ENCODE measurements at regions not wholly inside any gene's neighbourhood (a gene's known extent, or its start where the extent isn't known, plus 50 kb on each side); places are given as distances from the start of the nearest gene placed in this dataset.
A peak's percentile ranks its signal among the peaks of the same experiment; 100 is the strongest.
"Not testable (repeated sequence)": the region's sequence is repeated elsewhere in the genome, so short reads cannot be mapped to it uniquely, and the experiment has no call there.

- no peaks in the 10 kb centered on the region for H3K36me3 Mint-ChIP-seq
- peak overlapping the region; percentile 64 for H3K27ac ChIP-seq
- H3K9ac ChIP-seq: no peak overlapping the region
- no peaks in the 10 kb centered on the region for H3K9me3 Mint-ChIP-seq
- no peak overlapping the region for H3K27ac Mint-ChIP-seq
- H3K4me2 ChIP-seq: no peak overlapping the region
- H3K36me3 ChIP-seq: no peaks in the 10 kb centered on the region
- H3K4me3 ChIP-seq: no peak overlapping the region
- no peaks in the 10 kb centered on the region for H3K27me3 ChIP-seq
- H3K9me3 ChIP-seq (ENCODE audit: low read depth): no peaks in the 10 kb centered on the region
- DNase-seq (ENCODE audit: low spot score): no peak
- H4K20me1 ChIP-seq (ENCODE audit: low read depth): no peaks in the 10 kb centered on the region
- no peaks in the 10 kb centered on the region for H3K79me2 ChIP-seq (ENCODE audit: low read depth)
- H3K27me3 Mint-ChIP-seq (ENCODE audit: insufficient read depth, low read depth): peaks cover 3% of the 10 kb centered on the region
- H3K4me1 ChIP-seq: peaks cover 16% of the 10 kb centered on the region
- peaks cover 8% of the 10 kb centered on the region for H3F3A ChIP-seq (ENCODE audit: low read depth)
- no peak for TF ChIP-seq EZH2 (IDR thresholded peaks at IDR 0.05)
- TF ChIP-seq CTCF (IDR thresholded peaks at IDR 0.05): no peak
- TF ChIP-seq EZH2phosphoT487 (IDR thresholded peaks at IDR 0.05): no peak
- H3K4me3 Mint-ChIP-seq: no peak overlapping the region
- peaks cover 20% of the 10 kb centered on the region for H3K4me1 Mint-ChIP-seq
- H2AFZ ChIP-seq (replicated peaks): peak overlapping the region; percentile 32
Measured at GRCh38 chr2:129805899-129806298, 173.6 kb upstream of the RAB6C start.

GRCh38 chr2:129806317-129806716 is 173.1 kb upstream of the RAB6C start:
- H4K20me1 ChIP-seq (ENCODE audit: low read depth): no peaks in the 10 kb centered on the region
- no peak overlapping the region for H3K9ac ChIP-seq
- Mint-ChIP-seq H3K9me3 (no peaks in the 10 kb centered on the region), H3K27me3 (ENCODE audit: insufficient read depth, low read depth) (peaks cover 3% of the 10 kb centered on the region), H3K4me1 (peaks cover 21% of the 10 kb centered on the region), H3K27ac (no peak overlapping the region), H3K4me3 (no peak overlapping the region), H3K36me3 (no peaks in the 10 kb centered on the region)
- no peaks in the 10 kb centered on the region for H3K79me2 ChIP-seq (ENCODE audit: low read depth)
- peaks cover 16% of the 10 kb centered on the region for H3K4me1 ChIP-seq
- H3K4me3 ChIP-seq: no peak overlapping the region
- peak overlapping the region; percentile 3 for H3K4me2 ChIP-seq
- no peaks in the 10 kb centered on the region for H3K27me3 ChIP-seq
- H3K9me3 ChIP-seq (ENCODE audit: low read depth): no peaks in the 10 kb centered on the region
- peaks cover 8% of the 10 kb centered on the region for H3F3A ChIP-seq (ENCODE audit: low read depth)
- peak; percentile 63 for DNase-seq (ENCODE audit: low spot score)
- no peak for TF ChIP-seq EZH2 (IDR thresholded peaks at IDR 0.05)
- TF ChIP-seq EZH2phosphoT487 (IDR thresholded peaks at IDR 0.05): no peak
- no peak for TF ChIP-seq CTCF (IDR thresholded peaks at IDR 0.05)
- no peaks in the 10 kb centered on the region for H3K36me3 ChIP-seq
- peak overlapping the region; percentile 32 for H2AFZ ChIP-seq (replicated peaks)
- peak overlapping the region; percentile 64 for H3K27ac ChIP-seq

- peaks cover 17% of the 10 kb centered on the region for H3K4me1 Mint-ChIP-seq
- Histone ChIP-seq H3K79me2 (ENCODE audit: low read depth) (no peaks in the 10 kb centered on the region), H3K27me3 (no peaks in the 10 kb centered on the region), H2AFZ (replicated peaks) (no peak overlapping the region), H3K9ac (no peak overlapping the region), H4K20me1 (ENCODE audit: low read depth) (no peaks in the 10 kb centered on the region), H3K36me3 (no peaks in the 10 kb centered on the region), H3K4me1 (peaks cover 16% of the 10 kb centered on the region), H3K4me3 (no peak overlapping the region), H3K9me3 (ENCODE audit: low read depth) (no peaks in the 10 kb centered on the region), H3F3A (ENCODE audit: low read depth) (peaks cover 8% of the 10 kb centered on the region), H3K27ac (no peak overlapping the region), H3K4me2 (peak overlapping the region; percentile 3)
- H3K27ac Mint-ChIP-seq: no peak overlapping the region
- peaks cover under 1% of the 10 kb centered on the region for H3K27me3 Mint-ChIP-seq (ENCODE audit: insufficient read depth, low read depth)
- no peak for DNase-seq (ENCODE audit: low spot score)
- H3K36me3 Mint-ChIP-seq: no peaks in the 10 kb centered on the region
- no peaks in the 10 kb centered on the region for H3K9me3 Mint-ChIP-seq
- H3K4me3 Mint-ChIP-seq: no peak overlapping the region
- TF ChIP-seq EZH2 (IDR thresholded peaks at IDR 0.05) (no peak), EZH2phosphoT487 (IDR thresholded peaks at IDR 0.05) (no peak), CTCF (IDR thresholded peaks at IDR 0.05) (no peak)
Measured at GRCh38 chr2:129806990-129807389, 172.5 kb upstream of the RAB6C start.

- H3K27me3 Mint-ChIP-seq (ENCODE audit: insufficient read depth, low read depth); H3K4me3 Mint-ChIP-seq; H2AFZ ChIP-seq (replicated peaks); H3K27me3 ChIP-seq; H3K9me3 ChIP-seq (ENCODE audit: low read depth); H3K36me3 ChIP-seq; H3K27ac Mint-ChIP-seq; H4K20me1 ChIP-seq (ENCODE audit: low read depth); H3K4me2 ChIP-seq; H3K9ac ChIP-seq; H3K36me3 Mint-ChIP-seq; H3K27ac ChIP-seq; H3F3A ChIP-seq (ENCODE audit: low read depth); H3K4me3 ChIP-seq; H3K9me3 Mint-ChIP-seq; H3K79me2 ChIP-seq (ENCODE audit: low read depth): not testable (repeated sequence)
- peaks cover 10% of the 10 kb centered on the region for H3K4me1 Mint-ChIP-seq
- peak; percentile 9 for DNase-seq (ENCODE audit: low spot score)
- H3K4me1 ChIP-seq: peaks cover 16% of the 10 kb centered on the region
Measured at GRCh38 chr2:129807642-129808338, 171.7 kb upstream of the RAB6C start.

Data from neural progenitor cell (in vitro differentiated cells).